Lung (tissue), 11 donors: ENCODE measurements at regions not wholly inside any gene's neighbourhood (a gene's known extent, or its start where the extent isn't known, plus 50 kb on each side); places are given as distances from the start of the nearest gene placed in this dataset.

Experiments used
- ATAC-seq: fragments of 200-7000 bp; cut with Tn5 transposase; one replicate; pipeline ENCODE4 v1.9.1; 2020; ENCODE audit warnings: moderate number of reproducible peaks; ENCODE audit not compliant: insufficient read depth, low FRiP score
- DNase-seq, 3 donors: peaks; one replicate each; pipeline ENCODE4 v3.0.0-alpha.2; 2013 to 2017
- H3K27ac ChIP-seq, 2 donors: one replicate each; pipeline ENCODE4 v1.5.1; 2013; ENCODE audit warnings: mild to moderate bottlenecking in 2 of 2, moderate library complexity in 2 of 2, control low read depth in 1 of 2, inconsistent platforms in 1 of 2, low read depth in 1 of 2, low read length in 1 of 2
- H3K27me3 ChIP-seq, 3 donors: one replicate each; pipeline ENCODE4 v1.5.1; 2013; ENCODE audit warnings: low read length in 2 of 3; ENCODE audit not compliant: control insufficient read depth in 3 of 3, insufficient read depth in 3 of 3
- H3K36me3 ChIP-seq, 4 donors: one replicate each; pipeline ENCODE4 v1.5.1; 2013; ENCODE audit warnings: low read length in 4 of 4, mild to moderate bottlenecking in 1 of 4, moderate library complexity in 1 of 4; ENCODE audit not compliant: control insufficient read depth in 4 of 4, insufficient read depth in 4 of 4
- H3K4me1 ChIP-seq, 5 donors: one replicate each; pipeline ENCODE4 v1.5.1; 2013; ENCODE audit warnings: low read length in 5 of 5, mild to moderate bottlenecking in 2 of 5, moderate library complexity in 1 of 5; ENCODE audit not compliant: control insufficient read depth in 5 of 5, insufficient read depth in 5 of 5
- H3K4me3 ChIP-seq: one replicate; pipeline ENCODE4 v1.5.1; 2013; ENCODE audit warnings: mild to moderate bottlenecking, control low read depth, moderate library complexity
- H3K9ac ChIP-seq, 2 donors: one replicate each; pipeline ENCODE4 v1.5.1; 2013; ENCODE audit warnings: low read length in 2 of 2, control low read depth in 1 of 2; ENCODE audit not compliant: insufficient read depth in 1 of 2
- H3K9me3 ChIP-seq, 4 donors: one replicate each; pipeline ENCODE4 v1.5.1; 2013; ENCODE audit warnings: low read length in 3 of 4, mild to moderate bottlenecking in 1 of 4, moderate library complexity in 1 of 4; ENCODE audit not compliant: control insufficient read depth in 4 of 4, insufficient read depth in 3 of 4
- CTCF ChIP-seq: IDR thresholded peaks from 2 replicates; pipeline ENCODE4 v1.5.1; 2012; ENCODE audit warnings: mild to moderate bottlenecking; ENCODE audit errors: control extremely low read depth, extremely low read depth
- WGBS, 2 donors: extraction: QIAGEN DNeasy Blood & Tissue Kit; methylation state at CpG; one replicate each; pipeline ENCODE4 v1.1.7; 2013; 5-methylcytosine and 5-hydroxymethylcytosine counted together
- donor health status: control.
- donor health status: control.
- donor health status: Bipolar disorder and iron deficiency.
- donor health status: healthy.
- donor health status: DM: yes; HTN: yes; CAD: no.

GRCh38 chr9:73037613-73038012, 84.8 kb upstream of the ALDH1A1 start:
- no peaks in the 10 kb centered on the region for H3K36me3 ChIP-seq
- ATAC-seq (no peak), DNase-seq (peak in 2 of 3 donors; percentile 46 to 49)
- H3K9ac ChIP-seq = no peak overlapping the region
- no peaks in the 10 kb centered on the region for H3K27me3 ChIP-seq
- no peak for TF ChIP-seq CTCF
- no peak overlapping the region for H3K4me3 ChIP-seq
- H3K4me1 ChIP-seq = peaks cover 0 to 27% (median 5%) of the 10 kb centered on the region in 5 donors
- no peaks in the 10 kb centered on the region for H3K9me3 ChIP-seq
- H3K27ac ChIP-seq = no peak overlapping the region
- WGBS, 2 donors = 52 to 63% methylated on average over 3 of the region's 3 CpGs

GRCh38 chr9:73034962-73035361, 82.1 kb upstream of the ALDH1A1 start:
- no peak overlapping the region for H3K27ac ChIP-seq
- no peak overlapping the region for H3K4me3 ChIP-seq
- no peaks in the 10 kb centered on the region for H3K36me3 ChIP-seq
- DNase-seq = no peak
- H3K9ac ChIP-seq = no peak overlapping the region
- no peaks in the 10 kb centered on the region for H3K9me3 ChIP-seq
- no peak for ATAC-seq
- no peaks in the 10 kb centered on the region for H3K27me3 ChIP-seq
- peaks cover 0 to 37% (median 5%) of the 10 kb centered on the region in 5 donors for H3K4me1 ChIP-seq
- no peak for TF ChIP-seq CTCF
- WGBS, 2 donors = 90 to 95% methylated on average over 2 of the region's 2 CpGs

GRCh38 chr9:73031350-73031749, 78.5 kb upstream of the ALDH1A1 start:
- Histone ChIP-seq H3K4me3 (no peak overlapping the region), H3K27me3 (no peaks in the 10 kb centered on the region), H3K4me1 (peaks cover 0 to 10% (median 0%) of the 10 kb centered on the region in 5 donors), H3K9me3 (no peaks in the 10 kb centered on the region), H3K36me3 (no peaks in the 10 kb centered on the region), H3K9ac (no peak overlapping the region), H3K27ac (no peak overlapping the region)
- no peak for TF ChIP-seq CTCF
- no peak for ATAC-seq
- DNase-seq = no peak
- 62 to 93% methylated on average over 1 of the region's 1 CpG for WGBS, 2 donors

GRCh38 chr9:73030370-73031030, 77.6 kb upstream of the ALDH1A1 start:
- H3K27me3 ChIP-seq = no peaks in the 10 kb centered on the region
- 76 to 81% methylated on average over 5 of the region's 5 CpGs for WGBS, 2 donors
- TF ChIP-seq CTCF = no peak
- H3K9me3 ChIP-seq = no peaks in the 10 kb centered on the region
- no peak overlapping the region for H3K27ac ChIP-seq
- DNase-seq (peak in 2 of 3 donors; percentile 61 to 78), ATAC-seq (no peak)
- no peaks in the 10 kb centered on the region for H3K36me3 ChIP-seq
- H3K4me1 ChIP-seq = peaks cover 0 to 10% (median 0%) of the 10 kb centered on the region in 5 donors
- H3K9ac ChIP-seq = no peak overlapping the region
- H3K4me3 ChIP-seq = no peak overlapping the region
